H1 (cell line): ENCODE measurements at regions not wholly inside any gene's neighbourhood (a gene's known extent, or its start where the extent isn't known, plus 50 kb on each side); places are given as distances from the start of the nearest gene placed in this dataset.

Experiments
- CTCF ChIA-PET: fragments of 300-600 bp; sonication (Branson Sonifier 250); formaldehyde crosslinking; loops from one replicate; lab custom pipeline; 2021; ENCODE audit not compliant: partially characterized antibody; lab: Charles Lee
- POLR2A ChIA-PET: fragments of 300-600 bp; sonication (Branson Sonifier 250); formaldehyde crosslinking; loops from one replicate; lab custom pipeline; 2021; ENCODE audit warnings: inconsistent platforms; ENCODE audit not compliant: partially characterized antibody; lab: Charles Lee
- DNase-seq, 2 experiments: peaks; one replicate each; pipeline versions ENCODE4 v3.0.0 to v3.0.0-alpha.2; 2010 to 2022; ENCODE audit warnings: low spot score in 2 of 2, low read depth in 1 of 2, mixed read lengths in 1 of 2
- FAIRE-seq: peaks from 2 replicates; lab custom pipeline; 2011; peaks lifted over from hg19 to GRCh38; lab: Jason Lieb, UNC
- H2AFZ ChIP-seq: 2 replicates; pipeline ENCODE4 v1.8.1; 2012; ENCODE audit warnings: low read length, inconsistent platforms
- H2AK5ac ChIP-seq: 2 replicates; pipeline ENCODE4 v1.6.1; 2013; ENCODE audit warnings: low read depth, low read length
- H2BK120ac ChIP-seq: replicated peaks from 2 replicates; pipeline ENCODE3; 2013; ENCODE audit warnings: low read depth, low read length, inconsistent platforms
- H2BK12ac ChIP-seq: 2 replicates; pipeline ENCODE4 v1.6.1; 2013; ENCODE audit warnings: low read depth, low read length
- H2BK15ac ChIP-seq: 2 replicates; pipeline ENCODE4 v1.6.1; 2013; ENCODE audit warnings: low read length
- H2BK20ac ChIP-seq: 2 replicates; pipeline ENCODE4 v1.6.1; 2013; ENCODE audit warnings: low read length
- H2BK5ac ChIP-seq: 2 replicates; pipeline ENCODE4 v1.6.1; 2013; ENCODE audit warnings: low read depth, low read length
- H3K14ac ChIP-seq: 2 replicates; pipeline ENCODE4 v1.6.1; 2013; ENCODE audit warnings: inconsistent platforms; ENCODE audit not compliant: insufficient read length
- H3K18ac ChIP-seq: 2 replicates; pipeline ENCODE4 v1.6.1; 2013; ENCODE audit warnings: low read length; ENCODE audit errors: extremely low read depth
- H3K23ac ChIP-seq: 2 replicates; pipeline ENCODE4 v1.6.1; 2013; ENCODE audit warnings: inconsistent platforms; ENCODE audit not compliant: insufficient read length
- H3K23me2 ChIP-seq: 2 replicates; pipeline ENCODE4 v1.6.1; 2013; ENCODE audit warnings: low read depth, low read length
- H3K27ac ChIP-seq: 2 replicates; pipeline ENCODE4 v1.6.1; 2011; ENCODE audit warnings: low read depth, low read length, inconsistent platforms
- H3K27me3 ChIP-seq, 4 experiments: replicated peaks in 1 of 4; 1 replicate in 1 of 4; 2 replicates in 3 of 4; pipeline versions ENCODE4 v1.6.1 to v1.8.1; 2011 to 2013; ENCODE audit warnings: low read length in 3 of 4, mild to moderate bottlenecking in 3 of 4, inconsistent platforms in 2 of 4, mixed read lengths in 2 of 4, moderate library complexity in 1 of 4; ENCODE audit not compliant: control insufficient read depth in 3 of 4, insufficient read depth in 3 of 4; ENCODE audit errors: extremely low read depth in 1 of 4
- H3K36me3 ChIP-seq, 4 experiments: 2 replicates each; pipeline versions ENCODE4 v1.6.1 to v1.8.1; 2011 to 2013; ENCODE audit warnings: mild to moderate bottlenecking in 4 of 4, low read length in 3 of 4, moderate library complexity in 2 of 4, control low read depth in 1 of 4, inconsistent platforms in 1 of 4; ENCODE audit not compliant: insufficient read depth in 4 of 4, control insufficient read depth in 2 of 4
- H3K4ac ChIP-seq: replicated peaks from 2 replicates; pipeline ENCODE3; 2013; ENCODE audit warnings: low read length, low read depth, mixed read lengths, inconsistent platforms; ENCODE audit not compliant: insufficient read length
- H3K4me1 ChIP-seq, 4 experiments: replicated peaks in 1 of 4; 1 replicate in 1 of 4; 2 replicates in 3 of 4; pipeline versions ENCODE4 v1.6.1 to v1.8.1; 2011 to 2013; ENCODE audit warnings: low read length in 3 of 4, inconsistent platforms in 2 of 4, mixed read lengths in 1 of 4; ENCODE audit not compliant: insufficient read depth in 4 of 4, control insufficient read depth in 3 of 4
- H3K4me2 ChIP-seq, 2 experiments: 2 replicates each; pipeline versions ENCODE4 v1.6.1 to v1.8.1; 2011 to 2013; ENCODE audit warnings: low read depth in 2 of 2, low read length in 2 of 2, control low read depth in 1 of 2, inconsistent platforms in 1 of 2, mild to moderate bottlenecking in 1 of 2; ENCODE audit not compliant: insufficient read depth in 1 of 2
- H3K4me3 ChIP-seq, 4 experiments: fragments of 200-600, 300-600 bp in 1 of 4; sonication (generic), shearing (Covaris generic), sonication (Bioruptor Twin) in 1 of 4; 2 replicates each; pipeline versions ENCODE4 v1.5.1 to v1.8.1; 2011 to 2016; ENCODE audit warnings: low read length in 4 of 4, low read depth in 3 of 4, control low read depth in 2 of 4, inconsistent platforms in 2 of 4, mild to moderate bottlenecking in 2 of 4, mixed read lengths in 1 of 4, moderate library complexity in 1 of 4; ENCODE audit not compliant: insufficient read depth in 2 of 4; ENCODE audit errors: extremely low read depth in 1 of 4
- H3K56ac ChIP-seq: replicated peaks from 2 replicates; pipeline ENCODE3; 2013; ENCODE audit warnings: low read depth, mild to moderate bottlenecking, mixed read lengths, low read length, inconsistent platforms; ENCODE audit not compliant: insufficient read length
- H3K79me1 ChIP-seq: 2 replicates; pipeline ENCODE4 v1.6.1; 2013; ENCODE audit warnings: low read depth, low read length, control low read depth
- H3K79me2 ChIP-seq, 2 experiments: 2 replicates each; pipeline versions ENCODE4 v1.6.1 to v1.8.1; 2012 to 2013; ENCODE audit warnings: low read length in 2 of 2, mild to moderate bottlenecking in 2 of 2, inconsistent platforms in 1 of 2; ENCODE audit not compliant: insufficient read depth in 2 of 2, control insufficient read depth in 1 of 2
- H3K9ac ChIP-seq, 4 experiments: replicated peaks in 1 of 4; 1 replicate in 1 of 4; 2 replicates in 3 of 4; pipeline versions ENCODE4 v1.6.1 to v1.8.1; 2011 to 2013; ENCODE audit warnings: low read depth in 3 of 4, low read length in 3 of 4, control low read depth in 2 of 4, mild to moderate bottlenecking in 2 of 4, moderate library complexity in 2 of 4, inconsistent platforms in 1 of 4; ENCODE audit errors: extremely low read depth in 1 of 4
- H3K9me3 ChIP-seq, 2 experiments: 2 replicates each; pipeline versions ENCODE4 v1.6.1 to v1.8.1; 2012 to 2013; ENCODE audit warnings: mild to moderate bottlenecking in 2 of 2, moderate library complexity in 2 of 2, control low read depth in 1 of 2, inconsistent platforms in 1 of 2, low read depth in 1 of 2, low read length in 1 of 2, mixed read lengths in 1 of 2; ENCODE audit not compliant: insufficient read depth in 2 of 2
- H4K20me1 ChIP-seq, 2 experiments: replicated peaks in 1 of 2; 2 replicates each; pipeline versions ENCODE3 to v1.8.1; 2011 to 2013; ENCODE audit warnings: inconsistent platforms in 2 of 2, low read length in 2 of 2, mild to moderate bottlenecking in 1 of 2; ENCODE audit not compliant: insufficient read depth in 2 of 2, control insufficient read depth in 1 of 2
- H4K5ac ChIP-seq: 2 replicates; pipeline ENCODE4 v1.6.1; 2013; ENCODE audit warnings: low read length, low read depth, mixed read lengths, inconsistent platforms; ENCODE audit not compliant: insufficient read length
- H4K8ac ChIP-seq: 2 replicates; pipeline ENCODE4 v1.8.0; 2013; ENCODE audit warnings: mild to moderate bottlenecking, moderate library complexity, low read length, inconsistent platforms; ENCODE audit not compliant: insufficient read depth; ENCODE audit errors: extremely low read depth
- H4K91ac ChIP-seq: replicated peaks from 2 replicates; pipeline ENCODE3; 2013; ENCODE audit warnings: low read length, mixed read lengths, inconsistent platforms; ENCODE audit not compliant: insufficient read length
- ASH2L ChIP-seq: fragments of 200-600, 300-600 bp; sonication (generic); IDR thresholded peaks from one replicate; pipeline ENCODE4 v1.7.1; 2017; ENCODE audit warnings: low read length
- CBX5 ChIP-seq: fragments of 300-800, 300-1000 bp; sonication (generic); IDR thresholded peaks from 2 replicates; pipeline ENCODE4 v1.7.1; 2016; ENCODE audit warnings: antibody characterized with exemption, low read length, low read depth
- GABPA ChIP-seq: IDR thresholded peaks from 2 replicates; pipeline ENCODE4 v1.6.1; 2011; ENCODE audit warnings: mild to moderate bottlenecking, low read length, moderate library complexity, borderline replicate concordance; ENCODE audit not compliant: insufficient read depth
- NRF1 ChIP-seq: IDR thresholded peaks from 2 replicates; pipeline ENCODE4 v1.6.1; 2011; ENCODE audit warnings: mild to moderate bottlenecking, low read depth, low read length, improper control_type of control experiment
- RAD21 ChIP-seq, 2 experiments: IDR thresholded peaks in 1 of 2; conservative IDR thresholded peaks in 1 of 2; 2 replicates each; pipeline ENCODE4 v1.6.1; 2011; ENCODE audit warnings: low read depth in 2 of 2, low read length in 2 of 2, improper control_type of control experiment in 1 of 2, inconsistent platforms in 1 of 2, mild to moderate bottlenecking in 1 of 2, moderate library complexity in 1 of 2
- RXRA ChIP-seq: IDR thresholded peaks from 2 replicates; pipeline ENCODE4 v1.6.1; 2011; ENCODE audit warnings: low read depth, mild to moderate bottlenecking, low read length, moderate library complexity; ENCODE audit not compliant: insufficient read depth
- SIRT6 ChIP-seq: IDR thresholded peaks from one replicate; pipeline ENCODE4 v1.7.1; 2012; ENCODE audit warnings: low read length, inconsistent platforms
- SP2 ChIP-seq: IDR thresholded peaks from 2 replicates; pipeline ENCODE4 v1.6.1; 2012; ENCODE audit warnings: mild to moderate bottlenecking, low read length, inconsistent platforms
- SRF ChIP-seq: IDR thresholded peaks from 2 replicates; pipeline ENCODE4 v1.6.1; 2011; ENCODE audit warnings: mild to moderate bottlenecking, low read depth, low read length, moderate library complexity
- TAF1 ChIP-seq: IDR thresholded peaks from 2 replicates; pipeline ENCODE4 v1.6.1; 2011; ENCODE audit warnings: mild to moderate bottlenecking, low read depth, low read length
- TCF12 ChIP-seq: IDR thresholded peaks from 2 replicates; pipeline ENCODE4 v1.6.1; 2011; ENCODE audit warnings: low read depth, mild to moderate bottlenecking, low read length
- TEAD4 ChIP-seq: IDR thresholded peaks from 2 replicates; pipeline ENCODE4 v1.6.1; 2012; ENCODE audit warnings: low read depth, low read length, inconsistent platforms, mixed read lengths
- ZNF274 ChIP-seq: IDR thresholded peaks from 2 replicates; pipeline ENCODE4 v1.7.0; 2012; ENCODE audit warnings: low read length, borderline replicate concordance; ENCODE audit errors: extremely low read depth
- WGBS, 2 experiments: shearing (Covaris generic) in 1 of 2; methylation state at CpG; one replicate each; pipeline versions ENCODE4 v1.1.6 to v1.1.7; 2013 to 2015; ENCODE audit warnings: low lambda C conversion rate in 2 of 2, mixed read lengths in 2 of 2, inconsistent platforms in 1 of 2, low coverage in 1 of 2, missing lambda C conversion rate in 1 of 2; ENCODE audit not compliant: insufficient replicate concordance in 2 of 2, insufficient coverage in 1 of 2, insufficient read length in 1 of 2; ENCODE audit errors: extremely low coverage in 1 of 2, missing lambda C conversion rate in 1 of 2; 5-methylcytosine and 5-hydroxymethylcytosine counted together

GRCh38 chr4:81314196-81314896 is 99.3 kb upstream of the PRKG2 start:
- H3K23ac ChIP-seq: no peak overlapping the region
- H3K4me2 ChIP-seq: no peak overlapping the region
- no peak overlapping the region for H2AFZ ChIP-seq
- no peaks in the 10 kb centered on the region for H4K20me1 ChIP-seq
- H3K18ac ChIP-seq: no peak overlapping the region
- no peak overlapping the region for H4K5ac ChIP-seq
- no peaks in the 10 kb centered on the region for H3K23me2 ChIP-seq
- TF ChIP-seq SP2 (no peak), ASH2L (no peak), RXRA (no peak), RAD21 (IDR thresholded peaks at IDR 0.05 in 1 of 2, conservative IDR thresholded peaks at IDR 0.05 in 1 of 2; ENCODE audit: low read depth in 2 of 2, low read length in 2 of 2) (no peak), GABPA (no peak), CBX5 (no peak), ZNF274 (no peak), SRF (no peak), NRF1 (no peak), SIRT6 (no peak), TEAD4 (no peak), TAF1 (no peak), TCF12 (no peak)
- no peaks in the 10 kb centered on the region for H3K79me1 ChIP-seq
- FAIRE-seq (no peak), DNase-seq (no peak)
- no peak overlapping the region for H2BK20ac ChIP-seq
- H3K79me2 ChIP-seq: no peaks in the 10 kb centered on the region
- H2BK120ac ChIP-seq: no peak overlapping the region
- no peak overlapping the region for H4K91ac ChIP-seq
- no peaks in the 10 kb centered on the region for H3K9me3 ChIP-seq
- H3K9ac ChIP-seq: no peak overlapping the region
- H3K4me3 ChIP-seq: no peak overlapping the region
- H3K14ac ChIP-seq: no peak overlapping the region
- H2AK5ac ChIP-seq: no peak overlapping the region
- no peak overlapping the region for H4K8ac ChIP-seq
- POLR2A ChIA-PET: no interaction called here
- WGBS, 2 experiments: 92% methylated on average over 6 of the region's 6 CpGs; no CpG with 5 or more reads in 1 of the 2 experiments
- no peak overlapping the region for H2BK5ac ChIP-seq
- H3K27me3 ChIP-seq: peaks cover 0 to 1% (median 0%) of the 10 kb centered on the region in 4 experiments; a peak in 1 of 7 replicates
- no peak overlapping the region for H2BK12ac ChIP-seq
- CTCF ChIA-PET: interaction anchor here (0.7 to 1.5 kb wide), 5 partner anchors 18 to 434 kb away, joined by 3 to 4 read pairs (median 3); no protein-coding TSS in a partner anchor
- H2BK15ac ChIP-seq: no peak overlapping the region
- no peaks in the 10 kb centered on the region for H3K4me1 ChIP-seq
- H3K27ac ChIP-seq: no peak overlapping the region
- no peak overlapping the region for H3K4ac ChIP-seq
- no peaks in the 10 kb centered on the region for H3K36me3 ChIP-seq
- no peak overlapping the region for H3K56ac ChIP-seq
